IPS-20b (cell line): ENCODE measurements at regions not wholly inside any gene's neighbourhood (a gene's known extent, or its start where the extent isn't known, plus 50 kb on each side); places are given as distances from the start of the nearest gene placed in this dataset.
"Not testable (repeated sequence)": the region's sequence is repeated elsewhere in the genome, so short reads cannot be mapped to it uniquely, and the experiment has no call there.

ENCODE experiments used
- H3K27ac ChIP-seq: one replicate; pipeline ENCODE4 v1.5.1; 2013; ENCODE audit warnings: low read length
- H3K27me3 ChIP-seq: 2 replicates; pipeline ENCODE4 v1.6.1; 2013; ENCODE audit warnings: mild to moderate bottlenecking, low read length, inconsistent platforms; ENCODE audit not compliant: insufficient read depth
- H3K36me3 ChIP-seq: 2 replicates; pipeline ENCODE4 v1.6.1; 2013; ENCODE audit warnings: low read depth, mild to moderate bottlenecking, inconsistent platforms, low read length, moderate library complexity; ENCODE audit not compliant: insufficient read depth
- H3K4me1 ChIP-seq: 2 replicates; pipeline ENCODE4 v1.6.1; 2013; ENCODE audit warnings: mild to moderate bottlenecking, control low read depth, inconsistent platforms, low read length, moderate library complexity; ENCODE audit not compliant: insufficient read depth
- H3K4me3 ChIP-seq: 2 replicates; pipeline ENCODE4 v1.5.1; 2013; ENCODE audit warnings: mild to moderate bottlenecking, low read length, inconsistent platforms
- H3K9ac ChIP-seq: 2 replicates; pipeline ENCODE4 v1.6.1; 2013; ENCODE audit warnings: low read depth, mild to moderate bottlenecking, inconsistent platforms, low read length, moderate library complexity
- H3K9me3 ChIP-seq: 2 replicates; pipeline ENCODE4 v1.6.1; 2013; ENCODE audit warnings: mild to moderate bottlenecking, low read depth, low read length, inconsistent platforms; ENCODE audit not compliant: insufficient read depth

- Histone ChIP-seq H3K9me3 (no peaks in the 10 kb centered on the region), H3K27me3 (no peaks in the 10 kb centered on the region), H3K27ac (no peak overlapping the region), H3K4me3 (no peak overlapping the region), H3K9ac (no peak overlapping the region), H3K4me1 (peaks cover 3% of the 10 kb centered on the region; the same call in 1 of the 2 replicates), H3K36me3 (no peaks in the 10 kb centered on the region)
Observed at GRCh38 chr6:140353536-140353935, 979.1 kb upstream of the CITED2 start.

GRCh38 chr6:140346428-140346827 is 972.0 kb upstream of the CITED2 start:
- Histone ChIP-seq H3K9me3 (no peaks in the 10 kb centered on the region), H3K9ac (no peak overlapping the region), H3K27ac (no peak overlapping the region), H3K36me3 (no peaks in the 10 kb centered on the region), H3K4me1 (peaks cover 3% of the 10 kb centered on the region; the same call in 1 of the 2 replicates), H3K4me3 (no peak overlapping the region), H3K27me3 (no peaks in the 10 kb centered on the region)

- Histone ChIP-seq H3K9ac (no peak overlapping the region), H3K27ac (no peak overlapping the region), H3K9me3 (no peaks in the 10 kb centered on the region), H3K27me3 (no peaks in the 10 kb centered on the region), H3K4me1 (peaks cover under 1% of the 10 kb centered on the region; the same call in 1 of the 2 replicates), H3K4me3 (no peak overlapping the region), H3K36me3 (no peaks in the 10 kb centered on the region)
Observed at GRCh38 chr6:140345935-140346334, 971.5 kb upstream of the CITED2 start.

GRCh38 chr6:140344142-140344913 is 969.9 kb upstream of the CITED2 start:
- Histone ChIP-seq H3K4me1 (no peaks in the 10 kb centered on the region), H3K4me3 (no peak overlapping the region), H3K9ac (no peak overlapping the region), H3K27me3 (no peaks in the 10 kb centered on the region), H3K27ac (no peak overlapping the region), H3K9me3 (peaks cover 9% of the 10 kb centered on the region; the same call in 1 of the 2 replicates), H3K36me3 (no peaks in the 10 kb centered on the region)

- Histone ChIP-seq H3K9ac (no peak overlapping the region), H3K27me3 (no peaks in the 10 kb centered on the region), H3K27ac (no peak overlapping the region), H3K36me3 (no peaks in the 10 kb centered on the region), H3K9me3 (peaks cover 11% of the 10 kb centered on the region; the same call in 1 of the 2 replicates), H3K4me3 (no peak overlapping the region), H3K4me1 (no peaks in the 10 kb centered on the region)
Observed at GRCh38 chr6:140343128-140343527, 968.7 kb upstream of the CITED2 start.

GRCh38 chr6:140341272-140341671 is 966.8 kb upstream of the CITED2 start:
- Histone ChIP-seq H3K4me3 (no peak overlapping the region), H3K9me3 (peaks cover 18% of the 10 kb centered on the region; the same call in 1 of the 2 replicates), H3K27ac (no peak overlapping the region), H3K4me1 (no peaks in the 10 kb centered on the region), H3K9ac (no peak overlapping the region), H3K27me3 (no peaks in the 10 kb centered on the region), H3K36me3 (no peaks in the 10 kb centered on the region)

GRCh38 chr6:140340795-140341194 is 966.3 kb upstream of the CITED2 start:
- no peaks in the 10 kb centered on the region for H3K4me1 ChIP-seq
- no peak overlapping the region for H3K27ac ChIP-seq
- no peaks in the 10 kb centered on the region for H3K27me3 ChIP-seq
- no peaks in the 10 kb centered on the region for H3K36me3 ChIP-seq
- H3K9ac ChIP-seq = no peak overlapping the region
- H3K4me3 ChIP-seq = no peak overlapping the region
- H3K9me3 ChIP-seq = peaks cover 18% of the 10 kb centered on the region; the same call in 1 of the 2 replicates

GRCh38 chr6:140339084-140339483 is 964.6 kb upstream of the CITED2 start:
- H3K4me1 ChIP-seq, H3K36me3 ChIP-seq, H3K27ac ChIP-seq, H3K27me3 ChIP-seq, H3K4me3 ChIP-seq, H3K9ac ChIP-seq: not testable (repeated sequence)
- H3K9me3 ChIP-seq = peaks cover 26% of the 10 kb centered on the region; the same call in 1 of the 2 replicates

- Histone ChIP-seq H3K36me3 (no peaks in the 10 kb centered on the region), H3K27me3 (no peaks in the 10 kb centered on the region), H3K4me3 (no peak overlapping the region), H3K4me1 (peaks cover 11% of the 10 kb centered on the region; the same call in 1 of the 2 replicates), H3K27ac (no peak overlapping the region), H3K9ac (no peak overlapping the region), H3K9me3 (peaks cover 4% of the 10 kb centered on the region; the same call in 1 of the 2 replicates)
Observed at GRCh38 chr6:140321891-140322290, 947.4 kb upstream of the CITED2 start.

- H3K27ac ChIP-seq = no peak overlapping the region
- H3K4me1 ChIP-seq = peaks cover 11% of the 10 kb centered on the region; the same call in 1 of the 2 replicates
Observed at GRCh38 chr6:140320081-140321080, 945.9 kb upstream of the CITED2 start.

GRCh38 chr6:140319209-140319608 is 944.8 kb upstream of the CITED2 start:
- Histone ChIP-seq H3K36me3 (no peaks in the 10 kb centered on the region), H3K27ac (no peak overlapping the region), H3K4me3 (no peak overlapping the region), H3K9me3 (no peaks in the 10 kb centered on the region), H3K4me1 (peaks cover 11% of the 10 kb centered on the region; the same call in 1 of the 2 replicates), H3K9ac (no peak overlapping the region), H3K27me3 (no peaks in the 10 kb centered on the region)

More at GRCh38 chr6:140320081-140321080, 945.9 kb upstream of the CITED2 start:
- H3K9ac ChIP-seq = no peak overlapping the region
- H3K36me3 ChIP-seq = no peaks in the 10 kb centered on the region
- H3K9me3 ChIP-seq = no peaks in the 10 kb centered on the region; the same call in 1 of the 2 replicates
- H3K27me3 ChIP-seq = no peaks in the 10 kb centered on the region
- no peak overlapping the region for H3K4me3 ChIP-seq
